HEK293T (cell line): ENCODE measurements at regions not wholly inside any gene's neighbourhood (a gene's known extent, or its start where the extent isn't known, plus 50 kb on each side); places are given as distances from the start of the nearest gene placed in this dataset.

Experiments used
- ELF4 ChIP-seq: fragments of 450-650 bp; IDR thresholded peaks from 2 replicates; pipeline ENCODE4 v1.6.1; 2017; ENCODE audit warnings: antibody characterized with exemption
- SP1 ChIP-seq: fragments of 450-650 bp; IDR thresholded peaks from 2 replicates; pipeline ENCODE4 v1.6.1; 2017
- SUZ12 ChIP-seq: fragments of 450-650 bp; IDR thresholded peaks from 2 replicates; pipeline ENCODE4 v1.6.1; 2016; ENCODE audit warnings: mild to moderate bottlenecking

GRCh38 chrX:145563159-145563558, 254.5 kb upstream of the SLITRK2 start:
- TF ChIP-seq SP1 (no peak), SUZ12 (no peak), ELF4 (no peak)
